ENCODE measurements at regions not wholly inside any gene's neighbourhood (a gene's known extent, or its start where the extent isn't known, plus 50 kb on each side); places are given as distances from the start of the nearest gene placed in this dataset.

DNA sequence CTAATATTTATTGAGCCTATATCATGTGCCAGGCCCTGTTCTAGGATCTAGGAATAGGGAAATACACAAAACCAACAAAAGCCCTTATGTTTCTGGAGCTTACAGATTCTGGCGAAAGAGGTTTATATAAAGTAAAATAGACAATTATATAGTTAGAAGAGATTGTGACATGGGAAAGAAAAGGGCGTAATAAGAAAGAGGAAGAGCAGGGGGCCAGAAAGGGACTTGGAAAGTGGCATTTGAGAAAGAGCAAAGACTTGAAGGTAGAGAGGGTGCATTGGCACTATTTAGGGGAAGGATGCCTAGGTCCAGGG, 322.5 kb upstream of the FAM78B start:
- Histone ChIP-seq H3K9me3 (ENCODE audit: low read length) (no peaks in the 10 kb centered on the region), H3K9ac (ENCODE audit: insufficient read depth, low read depth, low read length) (0 out of 2 replicates have a peak overlapping the region, but pooled peaks have one; percentile 59), H2AFZ (ENCODE audit: low read length) (peak overlapping the region; percentile 97), H3K79me2 (ENCODE audit: insufficient read depth, low read length) (no peaks in the 10 kb centered on the region), H3K27me3 (ENCODE audit: control insufficient read depth in 1 of 2, insufficient read depth in 2 of 2, low read length in 2 of 2) (no peaks in the 10 kb centered on the region; a peak in 1 of 5 replicates), H3K4me3 (replicated peaks in 1 of 3; ENCODE audit: insufficient read depth in 1 of 3, low read depth in 2 of 3, low read length in 3 of 3) (peak overlapping the region in 2 of 3 experiments; percentile 64 to 67; a peak in 4 of 6 replicates), H3K27ac (ENCODE audit: extremely low read length, insufficient read depth, low read length) (no peak overlapping the region), H3K4me1 (ENCODE audit: insufficient read depth, low read length) (0 out of 2 replicates have a peak, but pooled peaks cover 10% of the 10 kb centered on the region), H4K20me1 (ENCODE audit: insufficient read depth, low read length) (no peaks in the 10 kb centered on the region), H3K36me3 (replicated peaks in 1 of 2; ENCODE audit: control insufficient read depth in 1 of 2, insufficient read depth in 2 of 2, low read length in 2 of 2) (no peaks in the 10 kb centered on the region), H3K4me2 (ENCODE audit: low read depth, low read length) (peak overlapping the region; percentile 76)
- intact Hi-C loops (cut with micrococcal nuclease; ENCODE audit: unreplicated experiment) (no loop called here), in situ Hi-C loops (cut with HindIII; ENCODE audit: extremely low pct_ligation_motif_present, low pct_unique_long_range_greater_than_20kb) (no loop called here)
- no peak for TF ChIP-seq NR2F1 (CRISPR knock-in tag; IDR thresholded peaks at IDR 0.05)
- no peak for TF ChIP-seq ZNF550 (CRISPR knock-in tag; IDR thresholded peaks at IDR 0.05; ENCODE audit: borderline replicate concordance)
- no peak for TF ChIP-seq POGZ (CRISPR knock-in tag; IDR thresholded peaks at IDR 0.05)
- no peak for TF ChIP-seq ZFP1 (CRISPR knock-in tag; IDR thresholded peaks at IDR 0.05)
- no peak for TF ChIP-seq JDP2 (CRISPR knock-in tag; IDR thresholded peaks at IDR 0.05; ENCODE audit: borderline replicate concordance)
- TF ChIP-seq ZFX (CRISPR knock-in tag; IDR thresholded peaks at IDR 0.05; ENCODE audit: low read depth): no peak
- TF ChIP-seq, protein P1, sequence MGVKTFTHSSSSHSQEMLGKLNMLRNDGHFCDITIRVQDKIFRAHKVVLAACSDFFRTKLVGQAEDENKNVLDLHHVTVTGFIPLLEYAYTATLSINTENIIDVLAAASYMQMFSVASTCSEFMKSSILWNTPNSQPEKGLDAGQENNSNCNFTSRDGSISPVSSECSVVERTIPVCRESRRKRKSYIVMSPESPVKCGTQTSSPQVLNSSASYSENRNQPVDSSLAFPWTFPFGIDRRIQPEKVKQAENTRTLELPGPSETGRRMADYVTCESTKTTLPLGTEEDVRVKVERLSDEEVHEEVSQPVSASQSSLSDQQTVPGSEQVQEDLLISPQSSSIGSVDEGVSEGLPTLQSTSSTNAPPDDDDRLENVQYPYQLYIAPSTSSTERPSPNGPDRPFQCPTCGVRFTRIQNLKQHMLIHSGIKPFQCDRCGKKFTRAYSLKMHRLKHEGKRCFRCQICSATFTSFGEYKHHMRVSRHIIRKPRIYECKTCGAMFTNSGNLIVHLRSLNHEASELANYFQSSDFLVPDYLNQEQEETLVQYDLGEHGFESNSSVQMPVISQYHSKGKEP (CRISPR knock-in tag; IDR thresholded peaks at IDR 0.05): no peak
- TF ChIP-seq, protein P2, sequence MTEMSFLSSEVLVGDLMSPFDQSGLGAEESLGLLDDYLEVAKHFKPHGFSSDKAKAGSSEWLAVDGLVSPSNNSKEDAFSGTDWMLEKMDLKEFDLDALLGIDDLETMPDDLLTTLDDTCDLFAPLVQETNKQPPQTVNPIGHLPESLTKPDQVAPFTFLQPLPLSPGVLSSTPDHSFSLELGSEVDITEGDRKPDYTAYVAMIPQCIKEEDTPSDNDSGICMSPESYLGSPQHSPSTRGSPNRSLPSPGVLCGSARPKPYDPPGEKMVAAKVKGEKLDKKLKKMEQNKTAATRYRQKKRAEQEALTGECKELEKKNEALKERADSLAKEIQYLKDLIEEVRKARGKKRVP (CRISPR knock-in tag; IDR thresholded peaks at IDR 0.05): no peak
- TF ChIP-seq, protein P3, sequence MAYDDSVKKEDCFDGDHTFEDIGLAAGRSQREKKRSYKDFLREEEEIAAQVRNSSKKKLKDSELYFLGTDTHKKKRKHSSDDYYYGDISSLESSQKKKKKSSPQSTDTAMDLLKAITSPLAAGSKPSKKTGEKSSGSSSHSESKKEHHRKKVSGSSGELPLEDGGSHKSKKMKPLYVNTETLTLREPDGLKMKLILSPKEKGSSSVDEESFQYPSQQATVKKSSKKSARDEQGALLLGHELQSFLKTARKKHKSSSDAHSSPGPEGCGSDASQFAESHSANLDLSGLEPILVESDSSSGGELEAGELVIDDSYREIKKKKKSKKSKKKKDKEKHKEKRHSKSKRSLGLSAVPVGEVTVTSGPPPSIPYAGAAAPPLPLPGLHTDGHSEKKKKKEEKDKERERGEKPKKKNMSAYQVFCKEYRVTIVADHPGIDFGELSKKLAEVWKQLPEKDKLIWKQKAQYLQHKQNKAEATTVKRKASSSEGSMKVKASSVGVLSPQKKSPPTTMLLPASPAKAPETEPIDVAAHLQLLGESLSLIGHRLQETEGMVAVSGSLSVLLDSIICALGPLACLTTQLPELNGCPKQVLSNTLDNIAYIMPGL (CRISPR knock-in tag; IDR thresholded peaks at IDR 0.05; ENCODE audit: borderline replicate concordance in 1 of 2, low read depth in 1 of 2): no peak
- TF ChIP-seq SNAI1 (CRISPR knock-in tag; IDR thresholded peaks at IDR 0.05; ENCODE audit: borderline replicate concordance): no peak
- no peak for TF ChIP-seq ZNF121 (CRISPR knock-in tag; IDR thresholded peaks at IDR 0.05)
- TF ChIP-seq, protein P4, sequence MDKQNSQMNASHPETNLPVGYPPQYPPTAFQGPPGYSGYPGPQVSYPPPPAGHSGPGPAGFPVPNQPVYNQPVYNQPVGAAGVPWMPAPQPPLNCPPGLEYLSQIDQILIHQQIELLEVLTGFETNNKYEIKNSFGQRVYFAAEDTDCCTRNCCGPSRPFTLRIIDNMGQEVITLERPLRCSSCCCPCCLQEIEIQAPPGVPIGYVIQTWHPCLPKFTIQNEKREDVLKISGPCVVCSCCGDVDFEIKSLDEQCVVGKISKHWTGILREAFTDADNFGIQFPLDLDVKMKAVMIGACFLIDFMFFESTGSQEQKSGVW (CRISPR knock-in tag; IDR thresholded peaks at IDR 0.05; ENCODE audit: borderline replicate concordance): no peak
- TF ChIP-seq, protein P5, sequence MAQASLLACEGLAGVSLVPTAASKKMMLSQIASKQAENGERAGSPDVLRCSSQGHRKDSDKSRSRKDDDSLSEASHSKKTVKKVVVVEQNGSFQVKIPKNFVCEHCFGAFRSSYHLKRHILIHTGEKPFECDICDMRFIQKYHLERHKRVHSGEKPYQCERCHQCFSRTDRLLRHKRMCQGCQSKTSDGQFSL (CRISPR knock-in tag; IDR thresholded peaks at IDR 0.05): no peak
- TF ChIP-seq RARG (CRISPR knock-in tag; IDR thresholded peaks at IDR 0.05; ENCODE audit: low read depth): no peak
- TF ChIP-seq, protein P6, sequence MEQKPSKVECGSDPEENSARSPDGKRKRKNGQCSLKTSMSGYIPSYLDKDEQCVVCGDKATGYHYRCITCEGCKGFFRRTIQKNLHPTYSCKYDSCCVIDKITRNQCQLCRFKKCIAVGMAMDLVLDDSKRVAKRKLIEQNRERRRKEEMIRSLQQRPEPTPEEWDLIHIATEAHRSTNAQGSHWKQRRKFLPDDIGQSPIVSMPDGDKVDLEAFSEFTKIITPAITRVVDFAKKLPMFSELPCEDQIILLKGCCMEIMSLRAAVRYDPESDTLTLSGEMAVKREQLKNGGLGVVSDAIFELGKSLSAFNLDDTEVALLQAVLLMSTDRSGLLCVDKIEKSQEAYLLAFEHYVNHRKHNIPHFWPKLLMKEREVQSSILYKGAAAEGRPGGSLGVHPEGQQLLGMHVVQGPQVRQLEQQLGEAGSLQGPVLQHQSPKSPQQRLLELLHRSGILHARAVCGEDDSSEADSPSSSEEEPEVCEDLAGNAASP (CRISPR knock-in tag; IDR thresholded peaks at IDR 0.05; ENCODE audit: borderline replicate concordance): no peak
- TF ChIP-seq ZNF768 (CRISPR knock-in tag; IDR thresholded peaks at IDR 0.05): no peak
- no peak for TF ChIP-seq NFKB2 (CRISPR knock-in tag; IDR thresholded peaks at IDR 0.05; ENCODE audit: borderline replicate concordance)
- TF ChIP-seq RARA (CRISPR knock-in tag; IDR thresholded peaks at IDR 0.05): no peak
- CTCF ChIA-PET (ENCODE audit: low intra/inter-chr PET ratio, low total read pairs): no interaction called here
- DNase-seq (ENCODE audit: low spot score) (no peak), FAIRE-seq (no peak), ATAC-seq (no peak)
- BruUV-seq (replicated peaks): no TSS peak
- WGBS (ENCODE audit: low lambda C conversion rate): 93% methylated on average over 2 of the region's 2 CpGs
- POLR2A ChIA-PET: interaction anchor here (1.4 kb wide), 2 partner anchors 9 to 350 kb away, joined by 3 to 4 read pairs; partner anchors contain the start of gene POGK

All from HepG2 (cell line).